Osteoblast (primary cell): ENCODE measurements at regions not wholly inside any gene's neighbourhood (a gene's known extent, or its start where the extent isn't known, plus 50 kb on each side); places are given as distances from the start of the nearest gene placed in this dataset.

Source experiments
- DNase-seq: peaks from one replicate; pipeline ENCODE4 v3.0.0; 2011; ENCODE audit warnings: low spot score, mixed read lengths; ENCODE audit not compliant: insufficient read length; ENCODE audit errors: missing footprints
- H2AFZ ChIP-seq: 2 replicates; pipeline ENCODE4 v1.6.0; 2011; ENCODE audit warnings: mild to moderate bottlenecking, low read length
- H3K27ac ChIP-seq: 2 replicates; pipeline ENCODE4 v1.5.1; 2011; ENCODE audit warnings: mild to moderate bottlenecking, low read depth, low read length, moderate library complexity
- H3K27me3 ChIP-seq: 2 replicates; pipeline ENCODE4 v1.6.0; 2012; ENCODE audit warnings: mild to moderate bottlenecking, control low read depth, inconsistent platforms, low read length, moderate library complexity; ENCODE audit not compliant: insufficient read depth
- H3K36me3 ChIP-seq: 2 replicates; pipeline ENCODE4 v1.5.1; 2011; ENCODE audit warnings: mild to moderate bottlenecking, low read length, control low read depth, moderate library complexity; ENCODE audit not compliant: insufficient read depth
- H3K4me1 ChIP-seq: 2 replicates; pipeline ENCODE4 v1.5.1; 2011; ENCODE audit warnings: mild to moderate bottlenecking, low read length, control low read depth, moderate library complexity; ENCODE audit not compliant: insufficient read depth
- H3K4me2 ChIP-seq: 2 replicates; pipeline ENCODE4 v1.6.0; 2011; ENCODE audit warnings: mild to moderate bottlenecking, low read length; ENCODE audit not compliant: insufficient read depth
- H3K4me3 ChIP-seq: fragments of 200-600 bp; sonication (generic); 3 replicates; pipeline ENCODE4 v1.5.1; 2012; ENCODE audit warnings: mild to moderate bottlenecking, low read length, inconsistent platforms; ENCODE audit not compliant: insufficient read depth
- H3K79me2 ChIP-seq: 2 replicates; pipeline ENCODE4 v1.6.0; 2012; ENCODE audit warnings: mild to moderate bottlenecking, low read length, control low read depth, inconsistent platforms; ENCODE audit not compliant: insufficient read depth
- H3K9me3 ChIP-seq: 2 replicates; pipeline ENCODE4 v1.5.1; 2011; ENCODE audit warnings: low read depth, low read length, control low read depth
- H4K20me1 ChIP-seq: 2 replicates; pipeline ENCODE4 v1.6.0; 2012; ENCODE audit warnings: mild to moderate bottlenecking, low read length, control low read depth; ENCODE audit not compliant: insufficient read depth
- TF ChIP-seq, protein P1 (sequence below): IDR thresholded peaks from 2 replicates; pipeline ENCODE4 v1.5.1; 2011; ENCODE audit warnings: mild to moderate bottlenecking, low read depth, low read length, moderate library complexity; ENCODE audit errors: extremely low read depth

DNA sequence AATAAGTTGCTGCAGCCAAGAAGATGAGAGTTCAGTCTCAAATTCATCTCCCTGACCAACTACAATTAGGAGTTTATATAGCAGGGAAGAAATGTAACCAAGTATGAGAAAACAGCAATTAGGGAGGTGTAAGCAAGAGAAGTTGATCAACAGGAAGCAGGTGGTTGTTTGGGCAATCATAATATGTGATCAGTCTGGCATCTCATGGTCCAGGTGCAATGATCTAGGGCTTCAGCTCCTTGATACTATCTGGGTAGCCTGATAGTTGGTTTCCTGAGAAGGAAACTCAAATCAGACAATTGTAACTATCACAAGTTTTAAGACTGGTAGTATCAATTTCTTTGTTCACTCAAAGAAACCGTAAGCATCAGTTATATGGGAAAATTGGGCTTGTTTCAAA is 1574.3 kb upstream of the PABPC4L start:
- DNase-seq = no peak

DNA sequence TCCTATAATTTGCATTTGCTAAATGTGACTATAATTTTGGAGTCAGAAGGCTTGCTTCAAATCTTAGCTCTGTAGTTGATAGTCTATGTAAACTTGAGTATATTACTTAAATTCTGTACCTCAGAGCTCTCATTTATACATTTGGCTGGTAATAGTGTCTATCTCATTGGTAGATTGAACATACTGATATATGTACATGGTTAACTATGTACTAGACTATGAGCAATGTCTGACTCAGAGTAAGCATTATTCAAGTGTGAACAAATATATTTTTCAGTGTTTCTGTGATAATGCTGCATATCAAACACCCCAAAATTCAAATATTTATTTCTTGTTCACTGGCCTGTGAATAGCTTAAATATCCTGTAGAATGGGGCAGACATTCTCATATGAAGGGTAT is 1568.9 kb upstream of the PABPC4L start:
- H3K9me3 ChIP-seq = no peaks in the 10 kb centered on the region
- no peak overlapping the region for H3K4me2 ChIP-seq
- no peaks in the 10 kb centered on the region for H3K79me2 ChIP-seq
- no peak for DNase-seq
- no peak overlapping the region for H2AFZ ChIP-seq
- no peaks in the 10 kb centered on the region for H3K27me3 ChIP-seq
- no peak overlapping the region for H3K27ac ChIP-seq
- TF ChIP-seq, protein P1, sequence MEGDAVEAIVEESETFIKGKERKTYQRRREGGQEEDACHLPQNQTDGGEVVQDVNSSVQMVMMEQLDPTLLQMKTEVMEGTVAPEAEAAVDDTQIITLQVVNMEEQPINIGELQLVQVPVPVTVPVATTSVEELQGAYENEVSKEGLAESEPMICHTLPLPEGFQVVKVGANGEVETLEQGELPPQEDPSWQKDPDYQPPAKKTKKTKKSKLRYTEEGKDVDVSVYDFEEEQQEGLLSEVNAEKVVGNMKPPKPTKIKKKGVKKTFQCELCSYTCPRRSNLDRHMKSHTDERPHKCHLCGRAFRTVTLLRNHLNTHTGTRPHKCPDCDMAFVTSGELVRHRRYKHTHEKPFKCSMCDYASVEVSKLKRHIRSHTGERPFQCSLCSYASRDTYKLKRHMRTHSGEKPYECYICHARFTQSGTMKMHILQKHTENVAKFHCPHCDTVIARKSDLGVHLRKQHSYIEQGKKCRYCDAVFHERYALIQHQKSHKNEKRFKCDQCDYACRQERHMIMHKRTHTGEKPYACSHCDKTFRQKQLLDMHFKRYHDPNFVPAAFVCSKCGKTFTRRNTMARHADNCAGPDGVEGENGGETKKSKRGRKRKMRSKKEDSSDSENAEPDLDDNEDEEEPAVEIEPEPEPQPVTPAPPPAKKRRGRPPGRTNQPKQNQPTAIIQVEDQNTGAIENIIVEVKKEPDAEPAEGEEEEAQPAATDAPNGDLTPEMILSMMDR = no peak
- no peaks in the 10 kb centered on the region for H4K20me1 ChIP-seq
- no peaks in the 10 kb centered on the region for H3K4me1 ChIP-seq
- no peaks in the 10 kb centered on the region for H3K36me3 ChIP-seq
- no peak overlapping the region for H3K4me3 ChIP-seq

More for the DNA sequence above, 1574.3 kb upstream of the PABPC4L start:
- Histone ChIP-seq H3K36me3 (no peaks in the 10 kb centered on the region), H3K4me3 (no peak overlapping the region), H3K27me3 (no peaks in the 10 kb centered on the region), H4K20me1 (no peaks in the 10 kb centered on the region), H3K4me2 (no peak overlapping the region), H2AFZ (no peak overlapping the region), H3K4me1 (no peaks in the 10 kb centered on the region), H3K79me2 (no peaks in the 10 kb centered on the region), H3K9me3 (no peaks in the 10 kb centered on the region), H3K27ac (no peak overlapping the region)
- TF ChIP-seq, protein P1 = no peak

DNA sequence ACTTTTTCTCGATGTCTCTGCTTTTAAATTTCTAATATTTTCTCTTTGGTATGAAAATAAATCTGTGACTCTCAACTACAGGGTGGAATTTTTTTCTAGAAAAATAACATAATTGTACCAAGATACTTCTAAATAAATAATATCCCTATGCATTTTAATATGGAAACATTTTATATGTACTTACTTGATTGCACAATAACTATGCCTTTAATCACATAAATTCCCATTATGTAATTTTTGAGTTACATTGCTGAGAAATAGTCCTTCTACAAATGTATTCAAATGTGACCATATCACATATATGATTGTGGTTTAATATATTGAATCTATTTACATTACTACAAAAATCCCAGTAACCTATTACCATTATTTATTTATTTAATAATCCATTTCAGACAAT is 1543.3 kb upstream of the PABPC4L start:
- no peaks in the 10 kb centered on the region for H3K27me3 ChIP-seq
- TF ChIP-seq, protein P1 = no peak

DNA sequence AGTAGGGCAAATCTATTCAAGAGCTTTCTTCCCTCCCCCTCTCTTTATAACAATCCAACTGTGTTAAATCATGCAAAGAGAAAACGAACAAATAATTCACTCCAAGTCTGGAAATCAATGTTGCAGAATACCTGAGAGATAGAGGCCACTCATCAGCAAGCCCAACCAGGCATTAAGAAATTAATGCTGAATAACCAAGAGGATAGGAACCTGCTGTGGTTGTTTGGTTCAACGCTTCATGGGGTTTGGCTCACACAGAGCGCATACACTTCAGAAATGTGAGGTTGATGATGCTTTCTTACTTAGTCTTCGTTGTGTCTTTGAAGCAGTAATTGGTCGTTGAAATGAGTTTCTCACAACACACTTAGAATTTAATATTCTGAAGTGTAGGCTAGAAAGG is 1540.0 kb upstream of the PABPC4L start:
- H3K4me2 ChIP-seq = no peak overlapping the region
- no peaks in the 10 kb centered on the region for H3K79me2 ChIP-seq
- H3K27ac ChIP-seq = no peak overlapping the region
- no peaks in the 10 kb centered on the region for H3K4me1 ChIP-seq
- DNase-seq = no peak
- no peak overlapping the region for H2AFZ ChIP-seq
- H3K9me3 ChIP-seq = no peaks in the 10 kb centered on the region
- no peak overlapping the region for H3K4me3 ChIP-seq
- H3K27me3 ChIP-seq = no peaks in the 10 kb centered on the region
- TF ChIP-seq, protein P1 = no peak
- no peaks in the 10 kb centered on the region for H4K20me1 ChIP-seq
- H3K36me3 ChIP-seq = no peaks in the 10 kb centered on the region

More for the DNA sequence above, 1543.3 kb upstream of the PABPC4L start:
- no peaks in the 10 kb centered on the region for H3K79me2 ChIP-seq
- H3K4me3 ChIP-seq = no peak overlapping the region
- no peaks in the 10 kb centered on the region for H3K9me3 ChIP-seq
- H2AFZ ChIP-seq = no peak overlapping the region
- H3K4me2 ChIP-seq = no peak overlapping the region
- no peak overlapping the region for H3K27ac ChIP-seq
- no peaks in the 10 kb centered on the region for H3K4me1 ChIP-seq
- H4K20me1 ChIP-seq = no peaks in the 10 kb centered on the region
- DNase-seq = no peak
- no peaks in the 10 kb centered on the region for H3K36me3 ChIP-seq
